IPS DF 6.9 (cell line): ENCODE measurements at regions not wholly inside any gene's neighbourhood (a gene's known extent, or its start where the extent isn't known, plus 50 kb on each side); places are given as distances from the start of the nearest gene placed in this dataset.
A peak's percentile ranks its signal among the peaks of the same experiment; 100 is the strongest.

ENCODE experiments used
- DNase-seq: peaks from one replicate; pipeline ENCODE4 v3.0.0-alpha.2; 2013; ENCODE audit warnings: low read depth, low spot score
- H3K27ac ChIP-seq: one replicate; pipeline ENCODE4 v1.5.1; 2013; ENCODE audit warnings: low read length, control low read depth
- H3K27me3 ChIP-seq: 2 replicates; pipeline ENCODE4 v1.6.1; 2013; ENCODE audit warnings: mild to moderate bottlenecking, low read length; ENCODE audit not compliant: control insufficient read depth, insufficient read depth
- H3K36me3 ChIP-seq: 2 replicates; pipeline ENCODE4 v1.6.1; 2013; ENCODE audit warnings: low read length; ENCODE audit not compliant: control insufficient read depth, insufficient read depth
- H3K4me1 ChIP-seq: 2 replicates; pipeline ENCODE4 v1.6.1; 2013; ENCODE audit warnings: low read length; ENCODE audit not compliant: control insufficient read depth, insufficient read depth
- H3K4me3 ChIP-seq: 2 replicates; pipeline ENCODE4 v1.5.1; 2013; ENCODE audit warnings: mild to moderate bottlenecking, low read length
- H3K9me3 ChIP-seq: 2 replicates; pipeline ENCODE4 v1.6.1; 2013; ENCODE audit warnings: low read length, inconsistent platforms; ENCODE audit not compliant: control insufficient read depth, insufficient read depth
- WGBS: extraction: QIAGEN DNeasy Blood & Tissue Kit; methylation state at CpG from one replicate; pipeline ENCODE4 v1.1.7; 2013; ENCODE audit warnings: mixed read lengths, missing lambda C conversion rate; ENCODE audit not compliant: insufficient read length, insufficient coverage; 5-methylcytosine and 5-hydroxymethylcytosine counted together

DNA sequence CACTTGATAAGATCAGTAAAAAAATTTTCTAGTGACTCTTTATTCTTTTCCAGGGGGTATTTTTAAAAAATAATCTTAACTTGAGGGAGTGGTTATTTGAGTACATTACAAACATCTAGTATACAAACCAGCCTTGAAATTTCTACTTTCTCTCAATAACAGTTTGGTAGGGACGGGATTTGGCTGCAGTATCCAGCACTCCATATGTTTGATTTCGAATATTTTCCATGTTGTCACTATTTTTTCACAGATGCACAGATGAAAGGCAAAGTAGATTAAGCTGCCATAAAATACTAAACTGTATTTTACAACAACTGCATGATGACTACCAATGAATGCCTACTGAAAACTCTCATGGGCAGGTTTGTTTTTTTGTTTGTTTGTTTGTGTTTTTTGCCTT is 225.0 kb downstream of the COX7B2 start:
- H3K4me1 ChIP-seq, result no peaks in the 10 kb centered on the region
- no peaks in the 10 kb centered on the region for H3K27me3 ChIP-seq
- no peak overlapping the region for H3K27ac ChIP-seq
- no peaks in the 10 kb centered on the region for H3K9me3 ChIP-seq
- H3K36me3 ChIP-seq, result no peaks in the 10 kb centered on the region
- no peak overlapping the region for H3K4me3 ChIP-seq
- no peak for DNase-seq
- WGBS, result no CpG with 5 or more reads among the region's 2 CpGs

GRCh38 chr4:46676364-46676763 is 232.7 kb downstream of the COX7B2 start:
- Histone ChIP-seq H3K27me3 (no peaks in the 10 kb centered on the region), H3K27ac (no peak overlapping the region), H3K4me1 (no peaks in the 10 kb centered on the region), H3K36me3 (no peaks in the 10 kb centered on the region), H3K4me3 (no peak overlapping the region), H3K9me3 (no peaks in the 10 kb centered on the region; the same call in 1 of the 2 replicates)
- no CpG with 5 or more reads among the region's 1 CpG for WGBS
- no peak for DNase-seq

- Histone ChIP-seq H3K27ac (no peak overlapping the region), H3K36me3 (no peaks in the 10 kb centered on the region), H3K4me1 (no peaks in the 10 kb centered on the region), H3K4me3 (no peak overlapping the region), H3K27me3 (no peaks in the 10 kb centered on the region), H3K9me3 (no peaks in the 10 kb centered on the region; the same call in 1 of the 2 replicates)
- no peak for DNase-seq
Observed at GRCh38 chr4:46674326-46674725, 234.7 kb downstream of the COX7B2 start.

- Histone ChIP-seq H3K9me3 (no peaks in the 10 kb centered on the region), H3K27me3 (no peaks in the 10 kb centered on the region), H3K36me3 (no peaks in the 10 kb centered on the region), H3K27ac (no peak overlapping the region), H3K4me1 (no peaks in the 10 kb centered on the region), H3K4me3 (no peak overlapping the region)
- DNase-seq, result no peak
- no CpG with 5 or more reads among the region's 3 CpGs for WGBS
Observed at GRCh38 chr4:46667790-46668189, 241.3 kb downstream of the COX7B2 start.

- no peaks in the 10 kb centered on the region for H3K36me3 ChIP-seq
- H3K4me1 ChIP-seq, result no peaks in the 10 kb centered on the region
- no peak overlapping the region for H3K27ac ChIP-seq
- no peak for DNase-seq
- WGBS, result no CpG with 5 or more reads among the region's 3 CpGs
- H3K27me3 ChIP-seq, result no peaks in the 10 kb centered on the region
- no peak overlapping the region for H3K4me3 ChIP-seq
- H3K9me3 ChIP-seq, result no peaks in the 10 kb centered on the region; the same call in 1 of the 2 replicates
Observed at GRCh38 chr4:46656071-46656470, 253.0 kb downstream of the COX7B2 start.

DNA sequence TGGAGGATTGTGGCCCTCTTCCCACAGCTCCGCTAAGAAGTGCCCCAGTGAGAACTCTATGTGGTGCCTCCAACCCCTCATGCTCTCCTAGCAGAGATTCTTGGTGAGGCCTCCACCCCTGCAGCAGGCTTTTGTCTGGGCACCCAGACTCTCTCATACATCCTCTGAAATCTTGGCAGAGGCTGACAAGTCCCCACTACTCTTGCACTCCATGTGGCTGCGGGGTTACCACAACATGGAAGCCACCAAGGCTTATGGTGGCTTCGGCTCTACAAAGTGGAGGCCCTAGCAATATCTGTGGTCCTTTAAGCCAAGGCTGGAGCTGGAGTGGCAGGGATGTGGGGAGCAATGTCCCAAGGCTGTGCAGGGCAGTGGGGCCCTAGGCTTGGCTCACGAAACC is 255.2 kb downstream of the COX7B2 start:
- Histone ChIP-seq H3K9me3 (no peaks in the 10 kb centered on the region; the same call in 1 of the 2 replicates), H3K27ac (no peak overlapping the region), H3K36me3 (no peaks in the 10 kb centered on the region), H3K27me3 (no peaks in the 10 kb centered on the region), H3K4me3 (no peak overlapping the region), H3K4me1 (no peaks in the 10 kb centered on the region)
- no peak for DNase-seq
- no CpG with 5 or more reads among the region's 4 CpGs for WGBS

DNA sequence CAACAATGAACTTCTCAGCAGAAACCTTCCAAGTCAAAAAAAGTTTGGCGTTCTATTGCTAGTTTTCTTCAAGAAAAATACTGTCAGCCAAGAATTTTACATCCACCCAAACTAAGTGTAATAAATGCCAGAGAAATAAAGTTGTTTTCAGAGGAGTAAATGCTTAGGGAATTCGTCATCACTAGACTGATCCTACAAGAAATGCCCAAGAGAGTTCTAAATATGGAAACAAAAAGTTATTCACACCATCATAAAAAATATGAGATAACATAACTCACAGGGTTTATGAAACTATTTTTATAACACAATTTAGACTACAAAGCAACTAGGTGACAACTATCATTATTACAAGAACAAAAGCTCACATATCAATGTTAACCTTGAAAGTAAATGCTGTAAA is 259.5 kb upstream of the GABRA2 start:
- no peaks in the 10 kb centered on the region for H3K36me3 ChIP-seq
- H3K4me3 ChIP-seq, result no peak overlapping the region
- DNase-seq, result no peak
- no peaks in the 10 kb centered on the region; the same call in 1 of the 2 replicates for H3K9me3 ChIP-seq
- H3K27ac ChIP-seq, result no peak overlapping the region
- no peaks in the 10 kb centered on the region for H3K27me3 ChIP-seq
- H3K4me1 ChIP-seq, result no peaks in the 10 kb centered on the region
- no CpG with 5 or more reads among the region's 2 CpGs for WGBS

DNA sequence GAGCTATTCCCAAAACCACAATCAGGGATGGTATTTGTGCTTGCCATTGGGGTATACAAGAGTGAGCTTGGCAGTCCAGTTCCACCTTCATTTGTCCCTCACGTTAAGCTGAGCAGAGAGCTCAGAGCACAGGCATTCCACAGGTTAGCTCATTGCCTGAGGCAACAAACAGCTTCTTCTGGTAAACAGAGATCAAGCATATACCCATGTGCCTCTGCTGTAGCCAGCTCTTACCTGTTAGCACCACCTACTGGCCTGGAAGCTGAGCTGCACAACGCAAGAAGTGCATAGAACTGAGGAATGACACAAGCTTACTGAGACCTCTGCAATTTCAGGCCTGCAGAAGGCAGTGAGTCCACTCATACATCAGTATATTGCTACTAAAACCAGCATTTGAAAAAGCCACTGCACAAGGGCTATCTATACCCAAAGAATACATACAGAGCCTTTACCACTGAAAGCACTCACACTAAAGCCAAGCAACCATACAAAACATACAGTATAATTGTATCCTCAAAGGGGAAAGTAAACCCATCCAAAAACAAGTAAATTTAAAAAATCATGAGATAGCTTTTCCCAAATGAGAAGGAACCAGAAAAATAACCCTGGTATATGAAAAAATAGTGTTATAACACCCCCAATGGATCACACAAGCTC is 258.3 kb upstream of the GABRA2 start:
- no peaks in the 10 kb centered on the region for H3K4me1 ChIP-seq
- no CpG with 5 or more reads among the region's 2 CpGs for WGBS
- no peaks in the 10 kb centered on the region for H3K27me3 ChIP-seq
- peak; percentile 29 for DNase-seq
- no peak overlapping the region for H3K27ac ChIP-seq
- H3K36me3 ChIP-seq, result no peaks in the 10 kb centered on the region
- H3K4me3 ChIP-seq, result no peak overlapping the region
- H3K9me3 ChIP-seq, result no peaks in the 10 kb centered on the region; the same call in 1 of the 2 replicates

- H3K36me3 ChIP-seq, result no peaks in the 10 kb centered on the region
- H3K4me1 ChIP-seq, result no peaks in the 10 kb centered on the region
- no CpG with 5 or more reads among the region's 1 CpG for WGBS
- no peaks in the 10 kb centered on the region for H3K9me3 ChIP-seq
- no peaks in the 10 kb centered on the region for H3K27me3 ChIP-seq
- no peak overlapping the region for H3K27ac ChIP-seq
- H3K4me3 ChIP-seq, result no peak overlapping the region
- DNase-seq, result no peak
Observed at GRCh38 chr4:46645126-46645525, 255.2 kb upstream of the GABRA2 start.
